GM23338 (cell line): ENCODE measurements at regions not wholly inside any gene's neighbourhood (a gene's known extent, or its start where the extent isn't known, plus 50 kb on each side); places are given as distances from the start of the nearest gene placed in this dataset.

Experiments
- EZH2 ChIP-seq: fragments of 200-600 bp; sonication (generic); IDR thresholded peaks from one replicate; pipeline ENCODE4 v1.8.0; 2017; ENCODE audit warnings: antibody characterized with exemption, mild to moderate bottlenecking, low read depth; ENCODE audit not compliant: unreplicated experiment
- EZH2phosphoT487 ChIP-seq: fragments of 200-600 bp; sonication (generic); IDR thresholded peaks from one replicate; pipeline ENCODE4 v1.8.1; 2018; ENCODE audit warnings: antibody characterized with exemption; ENCODE audit not compliant: unreplicated experiment
- JUNB ChIP-seq: IDR thresholded peaks from one replicate; pipeline ENCODE4 v1.6.1; 2016; ENCODE audit warnings: antibody characterized with exemption; ENCODE audit not compliant: unreplicated experiment
- POLR2AphosphoS5 ChIP-seq: IDR thresholded peaks from 2 replicates; pipeline ENCODE4 v1.6.1; 2016; ENCODE audit warnings: antibody characterized with exemption, low read depth
- ZNF114 ChIP-seq: fragments of 250-450 bp; sonication (Bioruptor Pico); IDR thresholded peaks from 2 replicates; pipeline ENCODE4 v1.5.0; 2020; ENCODE audit warnings: mild to moderate bottlenecking, moderate library complexity
- TF ChIP-seq, protein P1 (sequence below), 2 experiments: fragments of 200-600 bp in 1 of 2; sonication (generic) in 1 of 2; conservative IDR thresholded peaks; 2 replicates each; pipeline versions ENCODE4 v1.5.1 to v1.6.1; 2016 to 2017; ENCODE audit warnings: antibody characterized with exemption in 2 of 2, low read depth in 2 of 2, mild to moderate bottlenecking in 2 of 2, moderate library complexity in 1 of 2
- TF ChIP-seq, protein P2 (sequence below): IDR thresholded peaks from one replicate; pipeline ENCODE4 v1.6.1; 2018; ENCODE audit warnings: antibody characterized with exemption; ENCODE audit not compliant: unreplicated experiment

DNA sequence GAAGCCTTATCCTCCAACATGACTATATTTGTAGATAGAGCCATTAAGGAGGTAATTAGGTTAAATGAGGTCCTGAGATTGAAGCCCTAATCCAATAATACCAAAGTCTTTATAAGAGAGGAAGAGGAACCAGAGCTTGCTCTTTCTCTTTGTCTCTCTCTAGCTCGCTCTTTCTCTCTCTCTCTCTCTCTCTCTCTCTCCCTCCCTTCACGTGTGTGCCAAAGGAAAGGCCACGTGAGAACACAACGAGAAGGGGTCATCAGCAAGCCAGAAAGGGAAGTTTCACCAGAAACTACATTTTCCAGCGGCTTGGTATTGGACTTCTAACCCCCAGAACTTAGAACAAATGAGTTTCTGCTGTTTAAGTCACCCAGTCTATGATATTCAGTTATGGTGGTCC is 1540.5 kb downstream of the C4orf33 start:
- TF ChIP-seq, protein P1, sequence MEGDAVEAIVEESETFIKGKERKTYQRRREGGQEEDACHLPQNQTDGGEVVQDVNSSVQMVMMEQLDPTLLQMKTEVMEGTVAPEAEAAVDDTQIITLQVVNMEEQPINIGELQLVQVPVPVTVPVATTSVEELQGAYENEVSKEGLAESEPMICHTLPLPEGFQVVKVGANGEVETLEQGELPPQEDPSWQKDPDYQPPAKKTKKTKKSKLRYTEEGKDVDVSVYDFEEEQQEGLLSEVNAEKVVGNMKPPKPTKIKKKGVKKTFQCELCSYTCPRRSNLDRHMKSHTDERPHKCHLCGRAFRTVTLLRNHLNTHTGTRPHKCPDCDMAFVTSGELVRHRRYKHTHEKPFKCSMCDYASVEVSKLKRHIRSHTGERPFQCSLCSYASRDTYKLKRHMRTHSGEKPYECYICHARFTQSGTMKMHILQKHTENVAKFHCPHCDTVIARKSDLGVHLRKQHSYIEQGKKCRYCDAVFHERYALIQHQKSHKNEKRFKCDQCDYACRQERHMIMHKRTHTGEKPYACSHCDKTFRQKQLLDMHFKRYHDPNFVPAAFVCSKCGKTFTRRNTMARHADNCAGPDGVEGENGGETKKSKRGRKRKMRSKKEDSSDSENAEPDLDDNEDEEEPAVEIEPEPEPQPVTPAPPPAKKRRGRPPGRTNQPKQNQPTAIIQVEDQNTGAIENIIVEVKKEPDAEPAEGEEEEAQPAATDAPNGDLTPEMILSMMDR (conservative IDR thresholded peaks at IDR 0.05; ENCODE audit: low read depth in 2 of 2) = no peak
- no peak for TF ChIP-seq JUNB
- TF ChIP-seq POLR2AphosphoS5 = no peak
- TF ChIP-seq, protein P2, sequence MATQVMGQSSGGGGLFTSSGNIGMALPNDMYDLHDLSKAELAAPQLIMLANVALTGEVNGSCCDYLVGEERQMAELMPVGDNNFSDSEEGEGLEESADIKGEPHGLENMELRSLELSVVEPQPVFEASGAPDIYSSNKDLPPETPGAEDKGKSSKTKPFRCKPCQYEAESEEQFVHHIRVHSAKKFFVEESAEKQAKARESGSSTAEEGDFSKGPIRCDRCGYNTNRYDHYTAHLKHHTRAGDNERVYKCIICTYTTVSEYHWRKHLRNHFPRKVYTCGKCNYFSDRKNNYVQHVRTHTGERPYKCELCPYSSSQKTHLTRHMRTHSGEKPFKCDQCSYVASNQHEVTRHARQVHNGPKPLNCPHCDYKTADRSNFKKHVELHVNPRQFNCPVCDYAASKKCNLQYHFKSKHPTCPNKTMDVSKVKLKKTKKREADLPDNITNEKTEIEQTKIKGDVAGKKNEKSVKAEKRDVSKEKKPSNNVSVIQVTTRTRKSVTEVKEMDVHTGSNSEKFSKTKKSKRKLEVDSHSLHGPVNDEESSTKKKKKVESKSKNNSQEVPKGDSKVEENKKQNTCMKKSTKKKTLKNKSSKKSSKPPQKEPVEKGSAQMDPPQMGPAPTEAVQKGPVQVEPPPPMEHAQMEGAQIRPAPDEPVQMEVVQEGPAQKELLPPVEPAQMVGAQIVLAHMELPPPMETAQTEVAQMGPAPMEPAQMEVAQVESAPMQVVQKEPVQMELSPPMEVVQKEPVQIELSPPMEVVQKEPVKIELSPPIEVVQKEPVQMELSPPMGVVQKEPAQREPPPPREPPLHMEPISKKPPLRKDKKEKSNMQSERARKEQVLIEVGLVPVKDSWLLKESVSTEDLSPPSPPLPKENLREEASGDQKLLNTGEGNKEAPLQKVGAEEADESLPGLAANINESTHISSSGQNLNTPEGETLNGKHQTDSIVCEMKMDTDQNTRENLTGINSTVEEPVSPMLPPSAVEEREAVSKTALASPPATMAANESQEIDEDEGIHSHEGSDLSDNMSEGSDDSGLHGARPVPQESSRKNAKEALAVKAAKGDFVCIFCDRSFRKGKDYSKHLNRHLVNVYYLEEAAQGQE = no peak
- no peak for TF ChIP-seq EZH2
- TF ChIP-seq EZH2phosphoT487 = no peak
- TF ChIP-seq ZNF114 (CRISPR knock-in tag) = no peak
